Lung microvascular endothelial cell (primary cell): ENCODE measurements at regions not wholly inside any gene's neighbourhood (a gene's known extent, or its start where the extent isn't known, plus 50 kb on each side); places are given as distances from the start of the nearest gene placed in this dataset.

Source experiments
- DNase-seq, 2 donors: peaks; one replicate each; pipeline versions ENCODE4 v3.0.0 to v3.0.0-alpha.2; 2010; ENCODE audit warnings: low read depth in 2 of 2

DNA sequence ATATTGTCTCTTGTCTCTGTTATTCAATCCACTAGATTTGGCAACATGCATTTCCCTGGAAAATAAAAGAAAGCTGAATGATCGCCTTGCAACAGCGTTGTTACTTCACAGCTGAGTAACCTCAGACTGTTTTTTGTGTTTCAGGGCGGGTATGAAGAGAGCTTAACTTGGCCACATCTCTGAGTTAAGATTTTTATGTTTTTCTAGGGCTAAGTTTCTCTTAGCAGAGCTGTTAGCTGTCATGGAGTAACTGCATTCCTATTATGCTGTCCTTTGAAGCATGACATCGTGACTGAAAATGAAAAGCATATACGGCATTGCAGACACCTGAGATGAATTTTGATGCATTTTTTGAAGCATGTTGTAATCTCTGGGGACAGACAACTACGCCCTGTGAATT, 1798.9 kb downstream of the PCDH7 start:
- no peak for DNase-seq

DNA sequence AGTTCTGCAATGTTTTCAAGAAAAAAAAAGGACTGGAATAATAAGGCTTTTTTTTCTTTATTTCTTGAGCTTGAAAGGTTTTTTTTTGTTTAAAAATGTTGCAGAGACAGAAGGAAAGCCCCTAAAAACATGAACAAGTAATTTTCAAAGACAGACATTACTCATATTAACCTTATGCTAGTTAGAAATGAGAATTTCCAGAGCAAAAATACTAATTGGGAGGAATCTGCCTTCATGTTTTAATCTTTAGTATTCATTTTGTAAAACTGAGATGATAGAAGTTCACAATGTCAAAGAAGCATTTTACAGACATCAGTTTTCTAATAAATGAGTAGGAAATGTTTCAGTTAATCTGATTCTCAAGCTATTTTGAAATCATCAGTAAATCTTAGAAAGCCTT, 1805.3 kb downstream of the PCDH7 start:
- DNase-seq = no peak

DNA sequence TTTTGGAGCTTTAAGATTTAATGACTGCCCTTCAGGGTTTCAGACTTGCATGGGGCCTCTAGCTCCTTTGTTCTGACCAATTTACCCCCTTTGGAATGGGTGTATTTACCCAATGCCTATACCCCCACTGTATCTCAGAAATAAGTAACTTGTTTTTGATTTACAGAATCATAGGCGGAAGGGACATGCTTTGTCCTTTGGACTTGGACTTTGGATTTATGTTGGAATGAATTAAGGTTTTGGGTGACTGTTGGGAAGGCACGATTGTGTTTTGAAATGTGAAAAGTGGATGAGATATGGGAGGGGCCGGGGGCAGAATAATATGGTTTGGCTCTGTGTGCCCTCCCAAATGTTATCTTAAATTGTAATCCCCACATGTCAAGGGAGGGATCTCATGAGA, 1824.7 kb downstream of the PCDH7 start:
- DNase-seq = no peak

DNA sequence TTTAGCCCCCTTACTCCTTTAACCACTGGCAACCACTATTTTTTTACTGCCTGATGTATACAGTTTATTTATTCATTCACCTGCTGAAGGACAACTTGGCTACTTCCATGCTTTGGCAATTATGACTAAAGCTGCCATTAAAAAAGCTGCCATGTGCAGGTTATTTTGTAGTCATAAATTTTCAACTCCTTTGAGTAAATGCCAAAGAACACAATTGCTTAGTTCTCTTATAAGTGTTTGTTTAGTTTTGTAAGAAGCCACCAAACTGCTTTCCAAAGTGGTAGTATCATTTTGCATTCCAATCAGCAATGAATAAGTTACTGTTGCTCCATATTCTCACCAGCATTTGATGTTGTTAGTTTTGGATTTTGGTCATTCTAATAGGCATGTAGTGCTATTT, 1831.8 kb downstream of the PCDH7 start:
- DNase-seq = no peak

DNA sequence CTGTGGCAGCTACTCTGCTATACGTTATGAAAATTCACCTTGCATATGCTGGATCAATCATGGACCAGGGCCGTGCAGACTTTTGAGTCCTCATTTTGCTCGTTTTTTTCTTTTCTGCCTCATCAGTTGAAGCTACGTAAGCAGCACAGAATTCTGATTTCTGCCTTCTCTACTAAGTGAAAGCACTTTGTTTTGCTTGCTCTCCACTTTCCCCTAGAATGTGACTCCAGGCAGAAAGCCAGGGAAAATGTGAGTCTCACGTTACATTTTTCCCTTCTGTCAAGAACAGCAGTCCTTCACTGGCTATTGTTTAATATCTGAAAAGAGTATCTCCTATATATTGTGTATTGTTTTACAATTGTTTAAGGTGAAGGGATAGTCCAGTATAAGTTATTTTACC, 1840.1 kb downstream of the PCDH7 start:
- no peak for DNase-seq

DNA sequence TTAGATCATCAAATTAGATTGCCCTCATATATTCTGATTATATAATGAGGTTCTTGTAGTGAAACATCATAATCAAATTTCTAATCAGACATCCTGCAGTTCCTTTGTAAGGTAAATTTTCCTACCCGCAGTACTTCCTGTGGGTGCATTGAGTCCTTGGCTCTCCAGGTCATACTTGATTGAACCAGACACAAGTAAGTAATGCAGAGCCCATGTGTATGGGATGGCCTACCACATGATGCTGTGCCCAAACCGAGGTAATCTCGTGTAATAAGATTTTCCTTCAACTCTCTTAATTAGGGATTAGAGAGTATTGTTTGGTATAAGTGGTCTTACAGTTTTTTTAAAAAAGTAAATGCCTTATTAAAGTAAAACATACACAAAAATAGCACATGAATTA, 1841.8 kb downstream of the PCDH7 start:
- DNase-seq = no peak

DNA sequence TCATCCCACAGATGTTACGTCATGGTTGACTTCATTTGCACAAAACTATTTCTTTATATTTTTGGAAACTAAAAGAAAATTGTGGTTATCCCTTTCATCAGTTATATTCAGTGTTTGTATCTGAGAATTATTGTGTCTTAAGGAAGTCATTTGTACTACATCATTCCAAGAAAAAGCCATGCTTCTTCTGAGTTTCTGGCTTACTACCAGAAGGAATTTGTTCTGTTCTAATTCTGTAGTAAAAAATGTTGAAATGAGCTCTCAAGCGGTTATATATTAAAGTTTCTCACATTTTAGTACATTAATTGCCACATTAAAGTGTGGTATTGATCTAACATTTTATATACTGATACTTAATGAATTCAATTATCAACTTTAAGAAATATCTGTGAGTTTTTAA, 1844.5 kb downstream of the PCDH7 start:
- DNase-seq = no peak

DNA sequence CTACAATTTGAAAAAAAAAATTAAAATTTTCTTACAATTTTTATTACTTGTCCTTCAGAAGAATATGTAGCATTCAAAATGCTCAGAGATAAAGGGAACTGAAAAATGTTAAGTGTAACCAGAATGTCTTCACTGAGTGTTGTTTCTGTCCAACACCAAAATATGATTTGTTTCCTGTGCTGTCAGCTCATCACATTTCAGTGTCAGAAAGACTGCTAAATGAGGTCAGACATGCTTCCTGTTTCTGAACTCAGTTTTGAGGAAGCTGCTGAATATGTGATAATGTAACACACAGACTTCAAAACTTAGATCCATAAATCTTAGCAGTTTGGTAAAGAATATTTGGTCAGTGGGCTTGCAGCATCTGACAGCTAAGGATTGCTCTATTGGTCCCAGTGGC, 1849.7 kb downstream of the PCDH7 start:
- no peak for DNase-seq

DNA sequence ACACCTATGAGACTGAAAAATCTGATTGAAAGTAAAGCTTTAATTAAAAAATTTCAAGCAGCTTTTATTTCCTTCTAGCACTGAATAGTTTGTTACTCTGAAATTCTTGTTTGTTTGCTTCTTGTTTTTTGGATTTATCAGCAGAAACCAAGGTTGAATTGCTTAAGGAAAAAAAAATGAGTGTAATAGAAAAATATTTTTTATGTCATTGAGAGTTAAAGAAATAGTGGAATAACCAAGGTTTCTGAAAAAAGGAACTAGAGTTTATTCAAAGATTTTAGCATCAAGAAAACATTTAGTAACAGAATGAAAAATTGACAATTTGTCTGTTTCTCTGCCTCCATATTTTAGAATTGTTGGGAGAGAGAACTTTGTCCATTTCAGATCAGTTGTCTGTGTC, 1852.2 kb downstream of the PCDH7 start:
- DNase-seq = no peak

DNA sequence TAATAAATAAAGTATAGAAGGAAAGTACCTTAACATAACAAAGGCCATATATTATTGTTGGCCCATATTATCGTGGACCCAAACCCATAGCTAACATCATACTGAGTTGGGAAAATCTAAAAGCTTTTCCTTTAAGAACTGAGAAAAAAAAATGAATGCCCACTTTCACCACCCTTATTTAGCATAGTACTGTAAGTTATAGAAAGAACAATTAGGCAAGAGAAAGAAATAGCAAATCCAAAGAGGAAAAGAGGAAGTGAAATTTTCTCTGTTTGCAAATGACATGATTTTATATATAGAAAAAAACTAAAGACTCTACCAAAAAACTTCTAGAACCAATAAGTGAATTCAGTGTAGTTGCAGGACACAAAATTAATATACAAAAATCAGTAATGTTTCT, 1854.6 kb downstream of the PCDH7 start:
- no peak for DNase-seq

DNA sequence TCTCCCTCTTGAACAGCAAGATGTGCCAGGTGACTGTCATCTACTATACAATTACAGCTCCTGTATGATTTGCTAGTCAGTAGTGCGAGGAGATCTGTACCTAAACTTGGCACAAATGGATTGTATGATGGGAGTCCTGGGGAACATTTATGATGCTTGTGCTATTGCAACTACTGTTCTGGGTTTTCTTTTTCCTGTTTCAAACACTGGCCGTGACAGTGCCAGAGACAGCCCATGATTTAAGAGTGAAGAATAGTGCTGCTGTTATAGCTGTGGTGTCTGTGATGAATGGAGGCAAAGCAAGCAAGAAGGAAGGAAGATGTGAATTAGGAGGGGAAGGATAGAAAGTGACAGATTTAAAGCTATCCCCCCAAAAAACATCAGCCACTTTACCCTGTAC, 1868.9 kb downstream of the PCDH7 start:
- no peak for DNase-seq

DNA sequence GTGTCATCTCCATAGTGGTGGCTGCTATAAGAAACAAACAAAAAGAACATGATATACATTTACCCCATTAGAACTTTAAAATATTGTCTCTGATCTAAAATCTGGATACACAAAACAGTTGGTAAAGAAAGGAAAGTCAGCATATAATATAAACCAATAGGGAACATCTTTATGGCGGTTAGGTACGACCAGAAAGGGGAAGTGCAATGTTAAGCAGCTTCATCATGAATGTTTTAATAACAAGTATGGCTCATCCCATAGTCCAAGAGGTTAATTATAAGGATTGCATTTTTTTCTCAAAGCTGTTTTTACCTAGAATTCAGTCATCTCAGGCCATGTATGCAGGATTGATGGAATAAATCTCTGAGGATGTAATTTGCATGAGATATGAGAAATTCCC, 1869.7 kb downstream of the PCDH7 start:
- DNase-seq = no peak

DNA sequence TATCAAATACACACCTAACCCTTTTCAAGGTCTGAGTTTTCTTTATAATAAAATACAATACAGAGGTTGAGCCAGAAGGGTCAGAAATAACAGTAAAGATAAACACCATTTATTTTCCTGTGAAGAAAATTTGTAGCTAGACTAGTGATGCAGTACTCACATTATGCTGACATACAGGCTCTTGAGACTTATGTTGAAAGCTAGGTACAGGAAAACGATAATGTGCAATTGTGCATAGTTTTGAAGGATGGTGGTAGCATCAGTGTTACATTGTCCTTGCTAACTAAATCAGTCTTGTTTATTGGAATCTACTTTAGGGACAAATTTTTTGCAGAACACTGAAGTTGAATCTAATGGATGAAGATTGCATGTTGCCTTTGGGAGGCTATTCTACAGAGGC, 1877.2 kb downstream of the PCDH7 start:
- DNase-seq = no peak

DNA sequence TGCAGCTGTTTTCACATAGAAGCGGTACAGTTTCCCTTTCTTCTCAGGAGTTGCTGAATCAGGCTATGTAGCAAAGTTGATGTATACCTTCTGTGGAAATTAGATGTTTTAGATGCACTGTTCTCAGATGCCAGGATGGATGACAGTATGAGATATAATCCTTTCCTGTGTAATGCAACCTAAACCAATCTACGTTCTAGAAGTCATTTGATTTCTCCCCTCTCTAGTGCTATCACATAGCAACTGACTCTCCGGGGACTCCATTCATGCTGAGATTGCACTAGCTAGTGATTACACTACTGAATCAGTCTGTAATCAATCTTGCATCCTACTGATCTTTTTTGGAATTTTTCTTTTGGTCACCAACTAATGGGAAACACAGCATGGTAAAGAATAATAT, 1881.7 kb downstream of the PCDH7 start:
- no peak for DNase-seq

DNA sequence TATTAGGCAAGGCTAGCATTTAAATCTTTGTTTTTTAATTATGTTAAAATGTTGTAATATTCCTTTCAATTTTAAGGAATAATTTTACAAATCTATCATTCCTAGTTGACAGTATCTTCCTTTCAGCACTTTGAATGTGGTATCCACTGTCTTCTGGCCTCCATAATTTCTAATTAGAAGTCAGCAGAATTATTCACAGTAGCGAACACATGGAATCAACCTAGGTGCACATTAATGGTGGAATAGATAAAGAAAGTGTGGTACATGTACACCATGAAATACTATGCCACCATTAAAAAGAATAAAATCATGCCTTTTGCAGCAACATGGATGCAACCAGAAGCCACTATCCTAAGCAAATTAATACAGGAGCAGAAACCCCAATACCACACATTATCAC, 1887.8 kb downstream of the PCDH7 start:
- no peak for DNase-seq

DNA sequence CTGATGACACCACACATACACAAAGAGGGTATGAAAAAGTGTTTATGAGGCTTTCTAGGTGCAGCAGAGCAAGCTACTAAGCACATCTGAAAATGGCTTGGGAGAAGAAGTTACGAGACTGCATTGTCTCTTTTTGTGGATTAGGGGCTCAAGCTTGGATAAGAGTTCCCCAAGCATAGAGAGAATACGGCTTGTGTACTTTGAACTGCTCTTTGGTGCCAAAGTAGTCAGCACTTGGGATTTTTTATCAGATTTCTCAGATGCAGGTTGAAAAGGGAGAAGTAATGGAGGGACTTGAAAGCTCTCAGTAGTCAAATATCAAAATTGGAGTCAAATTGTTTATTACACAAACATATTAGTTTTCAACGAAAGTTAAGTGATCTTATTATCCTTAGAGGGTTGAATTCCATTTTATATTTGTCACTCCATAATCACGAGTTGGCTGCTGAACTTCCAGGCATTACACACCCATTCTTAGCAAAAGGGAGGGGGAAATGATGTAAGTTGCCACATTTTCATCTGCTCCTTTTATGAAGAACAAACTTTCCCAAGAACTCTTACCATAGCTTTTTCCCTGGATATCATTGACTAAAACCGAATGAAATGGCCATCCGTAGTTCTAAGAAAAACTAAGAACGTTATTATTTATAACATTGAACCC, 1904.9 kb downstream of the PCDH7 start:
- no peak for DNase-seq

DNA sequence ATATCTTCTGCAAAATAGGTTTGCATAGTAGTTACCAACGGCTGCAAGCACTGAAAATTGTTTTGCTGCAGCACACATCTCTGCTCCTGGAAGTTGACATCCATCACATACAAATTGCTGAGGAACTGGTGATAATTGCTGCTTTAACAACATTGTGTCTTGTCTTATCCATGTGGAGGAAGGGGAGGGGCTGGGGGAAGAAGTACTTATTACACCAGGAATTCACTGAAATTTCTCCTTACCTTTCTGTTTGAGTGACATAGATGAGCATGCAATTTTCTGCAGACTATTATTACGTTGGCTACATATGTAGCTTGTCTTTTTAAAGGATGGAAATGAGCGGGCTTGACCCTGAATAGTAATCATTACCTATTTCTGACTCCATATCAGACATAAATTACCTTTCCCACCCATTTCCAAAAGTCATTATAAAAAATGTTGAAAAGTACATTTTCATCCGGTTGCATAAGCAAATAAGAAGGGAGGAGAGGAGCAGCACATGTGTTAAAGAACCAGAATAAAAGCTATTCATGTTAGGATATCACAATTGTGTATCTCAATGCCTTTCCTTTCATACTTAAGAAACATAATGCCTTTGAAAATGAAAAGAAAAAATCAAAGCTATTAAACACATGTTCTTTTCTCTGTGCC, 1905.6 kb downstream of the PCDH7 start:
- DNase-seq = no peak

DNA sequence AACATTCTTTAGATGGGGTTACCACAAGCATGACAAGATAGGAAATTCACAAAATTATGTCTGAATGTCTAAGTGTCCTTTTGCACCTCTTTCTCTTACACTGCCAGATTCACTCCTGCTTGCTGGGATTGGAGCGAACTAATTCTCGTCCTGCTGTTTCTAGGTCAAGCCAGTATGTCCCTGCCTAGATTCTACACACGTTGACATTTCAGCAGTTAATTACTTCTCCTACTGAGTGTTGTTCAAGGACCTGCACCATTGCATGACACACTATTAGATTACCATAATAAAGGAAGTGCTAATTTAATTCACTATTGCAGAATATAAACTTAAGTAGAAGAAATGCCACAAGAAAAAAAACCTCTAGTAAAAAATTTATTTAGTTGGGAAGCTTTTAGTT, 1911.7 kb downstream of the PCDH7 start:
- DNase-seq = no peak

DNA sequence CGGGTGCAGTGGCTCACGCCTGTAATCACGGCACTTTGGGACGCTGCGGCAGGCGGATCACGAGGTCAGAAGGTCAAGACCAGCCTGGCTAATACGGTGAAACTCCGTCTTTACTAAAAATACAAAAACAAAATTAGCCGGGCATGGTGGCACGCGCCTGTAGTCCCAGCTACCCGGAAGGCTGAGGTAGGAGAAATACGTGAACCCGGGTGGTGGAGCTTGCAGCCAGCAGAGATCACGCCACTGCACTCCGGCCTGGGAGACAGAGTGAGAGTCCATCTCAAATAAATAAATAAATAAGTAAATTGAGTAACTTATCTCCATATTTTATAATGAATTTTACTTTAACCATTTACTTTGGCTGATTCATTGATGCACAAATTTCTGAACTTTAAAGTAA, 1913.3 kb downstream of the PCDH7 start:
- DNase-seq = no peak

DNA sequence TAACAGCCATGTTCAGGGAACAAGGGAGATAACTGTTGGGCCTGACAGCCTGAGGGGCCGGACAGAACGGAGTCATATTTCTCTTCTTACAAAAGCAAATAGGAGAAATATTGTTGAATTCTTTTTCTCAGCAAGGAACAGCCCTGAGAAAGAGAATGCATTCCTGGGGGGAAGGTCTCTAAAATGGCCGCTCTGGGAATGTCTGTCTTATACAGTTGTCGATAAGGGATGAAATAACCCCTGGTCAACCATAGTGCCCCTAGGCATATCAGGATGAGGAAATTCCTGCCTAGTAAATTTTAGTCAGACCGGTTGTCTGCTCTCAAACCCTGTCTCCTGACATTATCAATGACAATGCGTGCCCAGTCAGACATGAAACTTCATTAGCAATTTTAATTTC, 1925.5 kb downstream of the PCDH7 start:
- DNase-seq = no peak

DNA sequence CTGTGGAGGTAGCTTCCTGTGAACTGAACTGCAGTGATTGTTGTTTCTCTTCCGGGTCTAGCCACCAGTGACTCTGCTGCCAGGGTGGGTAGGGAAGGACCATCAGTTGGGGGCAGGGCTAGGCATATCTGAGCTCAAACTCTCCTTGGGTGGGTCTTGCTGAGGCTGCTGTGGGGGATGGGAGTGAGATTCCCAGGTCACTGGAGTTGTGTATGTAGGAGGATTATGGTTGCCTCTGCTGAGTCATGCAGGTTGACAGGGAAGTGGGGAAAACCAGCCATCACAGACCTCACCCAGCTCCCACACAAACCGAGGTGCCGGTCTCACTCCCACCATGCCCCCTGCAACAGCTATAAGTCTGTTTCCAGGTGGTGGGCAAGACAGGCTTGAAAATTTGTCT, 1937.8 kb downstream of the PCDH7 start:
- no peak for DNase-seq

DNA sequence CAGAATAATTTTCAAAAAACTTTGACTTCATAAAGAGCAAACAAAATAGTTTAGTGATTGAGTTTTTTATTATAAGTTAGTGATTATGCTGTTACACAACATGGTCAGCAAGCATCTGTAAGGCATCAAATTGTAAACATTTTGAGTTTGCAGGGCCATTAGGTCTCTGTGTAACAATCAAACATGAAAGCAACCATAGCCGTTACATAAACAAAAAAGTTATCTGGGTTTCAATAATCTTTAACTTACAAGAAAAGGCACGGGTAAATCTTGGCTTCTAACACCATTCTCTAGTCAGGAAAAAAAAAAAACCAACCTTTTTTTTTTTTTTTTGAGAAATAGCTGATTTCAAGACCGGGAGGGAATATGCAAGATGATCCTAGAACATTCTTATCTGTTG, 1941.1 kb downstream of the PCDH7 start:
- no peak for DNase-seq

DNA sequence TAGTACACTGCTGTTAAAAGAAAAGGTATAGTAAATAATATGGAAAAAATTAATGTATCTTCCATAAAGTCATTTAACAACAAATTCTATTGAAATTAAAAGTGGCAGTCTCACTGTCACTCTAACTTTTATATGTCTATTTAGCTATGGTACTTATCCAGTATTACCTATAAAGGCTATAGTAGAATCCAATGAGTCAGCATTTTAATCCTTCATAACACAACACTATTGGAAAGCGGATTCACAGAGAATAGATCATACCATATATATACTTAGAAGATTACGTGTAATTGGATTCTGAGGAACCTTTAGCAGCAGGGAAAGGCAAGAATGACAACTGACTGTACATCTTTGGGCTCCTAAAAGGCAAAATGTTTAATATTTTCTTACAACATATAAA, 1942.6 kb downstream of the PCDH7 start:
- DNase-seq = no peak

DNA sequence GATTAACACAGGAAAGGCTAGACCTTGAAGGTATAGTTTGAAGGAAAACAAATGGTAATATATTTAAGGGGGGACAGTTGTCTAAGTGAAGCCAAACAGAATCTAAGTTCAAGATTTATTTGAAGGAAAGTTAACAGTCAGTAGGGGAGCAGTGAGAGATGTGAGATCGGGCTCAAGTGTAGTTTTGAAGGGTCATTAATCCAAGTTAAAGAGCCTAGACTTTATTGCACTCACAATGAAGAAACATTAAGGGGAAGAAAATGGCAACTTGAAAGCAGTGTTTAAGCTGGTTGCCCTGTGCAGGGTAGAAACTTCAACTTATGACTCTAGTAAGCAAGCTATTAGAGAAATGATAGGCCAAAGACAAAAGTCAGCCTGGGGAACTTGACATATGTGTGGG, 1952.2 kb downstream of the PCDH7 start:
- DNase-seq = no peak
